ENCODE measurements at regions not wholly inside any gene's neighbourhood (a gene's known extent, or its start where the extent isn't known, plus 50 kb on each side); places are given as distances from the start of the nearest gene placed in this dataset.
"Not testable (repeated sequence)": the region's sequence is repeated elsewhere in the genome, so short reads cannot be mapped to it uniquely, and the experiment has no call there.

DNA sequence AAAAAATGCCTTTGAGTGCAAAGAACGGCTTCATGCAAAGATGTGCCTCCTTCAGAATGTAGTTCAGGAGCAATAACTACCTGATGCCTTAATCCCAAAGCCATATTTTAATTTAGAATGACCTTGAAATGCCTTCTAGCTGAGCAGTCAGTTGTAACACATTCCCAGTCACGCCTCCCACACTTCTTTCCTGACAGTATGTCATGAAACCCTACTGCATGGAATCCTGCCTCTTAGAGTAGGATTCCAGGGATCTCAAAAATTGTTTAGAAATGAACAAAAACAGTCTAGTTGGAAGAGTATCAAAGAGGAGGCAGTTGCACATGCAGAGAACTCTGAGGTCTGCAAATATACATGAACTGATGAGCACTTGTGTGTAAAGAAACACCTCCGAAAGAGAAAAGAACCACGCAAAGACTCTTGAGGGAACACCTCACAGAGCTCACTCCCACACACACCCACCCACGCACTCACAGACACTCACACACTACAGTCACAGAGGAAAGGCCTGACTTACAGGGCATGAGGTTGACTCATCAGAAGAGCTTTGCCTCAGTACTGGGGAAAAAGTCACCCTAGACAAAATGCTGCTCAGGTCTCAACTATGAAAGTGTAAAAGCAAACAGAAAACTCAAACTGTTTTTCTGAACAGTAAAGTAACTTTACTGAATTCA is 77.4 kb downstream of the GGTLC2 start:
- TF ChIP-seq, protein P1, sequence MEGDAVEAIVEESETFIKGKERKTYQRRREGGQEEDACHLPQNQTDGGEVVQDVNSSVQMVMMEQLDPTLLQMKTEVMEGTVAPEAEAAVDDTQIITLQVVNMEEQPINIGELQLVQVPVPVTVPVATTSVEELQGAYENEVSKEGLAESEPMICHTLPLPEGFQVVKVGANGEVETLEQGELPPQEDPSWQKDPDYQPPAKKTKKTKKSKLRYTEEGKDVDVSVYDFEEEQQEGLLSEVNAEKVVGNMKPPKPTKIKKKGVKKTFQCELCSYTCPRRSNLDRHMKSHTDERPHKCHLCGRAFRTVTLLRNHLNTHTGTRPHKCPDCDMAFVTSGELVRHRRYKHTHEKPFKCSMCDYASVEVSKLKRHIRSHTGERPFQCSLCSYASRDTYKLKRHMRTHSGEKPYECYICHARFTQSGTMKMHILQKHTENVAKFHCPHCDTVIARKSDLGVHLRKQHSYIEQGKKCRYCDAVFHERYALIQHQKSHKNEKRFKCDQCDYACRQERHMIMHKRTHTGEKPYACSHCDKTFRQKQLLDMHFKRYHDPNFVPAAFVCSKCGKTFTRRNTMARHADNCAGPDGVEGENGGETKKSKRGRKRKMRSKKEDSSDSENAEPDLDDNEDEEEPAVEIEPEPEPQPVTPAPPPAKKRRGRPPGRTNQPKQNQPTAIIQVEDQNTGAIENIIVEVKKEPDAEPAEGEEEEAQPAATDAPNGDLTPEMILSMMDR (IDR thresholded peaks at IDR 0.05), result no peak
- ChIA-PET CTCF (interaction anchor here (0.7 to 4.3 kb wide), 5 partner anchors 12 to 236 kb away, joined by 3 to 56 read pairs (median 6); no protein-coding TSS in a partner anchor), POLR2A (interaction anchor here (1.0 to 2.5 kb wide), 6 partner anchors 24 to 560 kb away, joined by 3 to 10 read pairs (median 4); no protein-coding TSS in a partner anchor)
- Mint-ChIP-seq H3K9me3 (no peaks in the 10 kb centered on the region), H3K36me3 (ENCODE audit: low read depth) (no peaks in the 10 kb centered on the region), H3K4me1 (peaks cover 55% of the 10 kb centered on the region), H3K4me3 (peak overlapping the region; percentile 68), H3K27me3 (no peaks in the 10 kb centered on the region), H3K27ac (peak overlapping the region; percentile 94)
- intact Hi-C loops (cut with micrococcal nuclease), result loop anchor here (2.0 to 10.0 kb wide), 3 partner anchors 35 to 687 kb away; no protein-coding TSS in a partner anchor
- ATAC-seq (ENCODE audit: low read depth) (peak; percentile 45), DNase-seq (no peak)

DNA sequence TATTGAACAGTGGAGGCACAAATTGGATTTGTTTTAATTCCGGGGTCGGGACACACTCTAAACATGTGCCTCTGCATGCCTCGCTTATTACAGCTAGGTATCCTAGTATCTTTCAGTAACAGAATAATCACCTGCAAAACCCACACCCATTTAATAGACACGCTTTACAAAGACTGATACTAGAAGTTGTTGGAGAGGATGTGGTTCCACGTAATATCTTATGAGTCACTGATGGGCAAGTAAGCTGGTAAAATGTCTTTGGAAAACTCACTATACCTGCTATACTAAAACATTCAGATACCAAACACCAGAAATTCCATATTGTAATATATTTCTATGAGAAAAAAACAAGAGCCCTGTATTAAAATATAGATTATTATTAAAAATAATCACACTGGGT is 84.0 kb downstream of the GGTLC2 start:
- intact Hi-C loops (cut with micrococcal nuclease), result loop anchor here (10.0 kb wide), 1 partner anchor 694 kb away; no protein-coding TSS in a partner anchor
- no peak for ATAC-seq (ENCODE audit: low read depth)
- Mint-ChIP-seq H3K27me3 (no peaks in the 10 kb centered on the region), H3K27ac (no peak overlapping the region), H3K9me3 (no peaks in the 10 kb centered on the region), H3K4me3 (no peak overlapping the region), H3K36me3 (ENCODE audit: low read depth) (no peaks in the 10 kb centered on the region), H3K4me1 (peaks cover 6% of the 10 kb centered on the region)
- DNase-seq, result no peak
- ChIA-PET POLR2A (no interaction called here), CTCF (no interaction called here)
- TF ChIP-seq, protein P1 (IDR thresholded peaks at IDR 0.05), result no peak

DNA sequence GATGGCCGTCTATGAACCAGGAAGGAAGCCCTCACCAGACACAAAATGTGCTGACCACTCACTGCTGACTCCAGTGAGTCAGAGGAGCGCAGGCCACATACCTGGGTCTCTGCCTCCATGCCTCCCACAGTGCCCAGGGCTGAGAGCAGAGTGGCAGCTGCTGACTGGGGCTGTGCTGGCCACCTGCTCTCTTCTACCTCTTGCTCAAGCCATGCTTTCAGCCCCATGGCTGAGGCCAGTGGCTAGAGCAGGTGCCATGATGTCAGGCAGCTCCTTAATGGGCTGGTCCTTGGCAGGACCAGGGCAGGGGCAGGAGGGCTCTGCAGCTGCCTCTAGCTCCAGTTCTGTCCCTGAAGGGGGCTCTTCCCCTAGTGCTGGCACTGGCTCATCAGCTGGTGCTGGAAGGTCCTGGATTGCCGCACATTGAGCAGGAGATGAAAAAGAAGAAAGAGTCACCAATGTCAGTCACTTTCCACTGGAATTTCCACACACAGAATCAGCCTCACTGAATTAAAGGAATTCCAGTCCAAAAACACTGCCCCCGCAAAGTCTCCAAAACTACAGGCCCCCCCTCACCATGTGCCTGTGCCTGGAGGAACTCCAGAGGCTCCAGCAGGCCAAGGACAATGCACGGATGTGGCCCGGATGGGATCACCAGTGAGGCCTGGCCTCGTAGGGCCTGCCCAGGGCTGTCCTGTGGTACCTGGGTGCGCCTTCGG is 86.4 kb downstream of the GGTLC2 start:
- CTCF ChIA-PET, result interaction anchor here (1.5 kb wide), 1 partner anchor 15 kb away, joined by 3 read pairs; no protein-coding TSS in a partner anchor
- Mint-ChIP-seq H3K9me3 (no peaks in the 10 kb centered on the region), H3K36me3 (ENCODE audit: low read depth) (no peaks in the 10 kb centered on the region), H3K4me1 (peaks cover 4% of the 10 kb centered on the region), H3K27ac (no peak overlapping the region), H3K27me3 (no peaks in the 10 kb centered on the region), H3K4me3 (no peak overlapping the region)
- POLR2A ChIA-PET, result no interaction called here
- TF ChIP-seq, protein P1 (IDR thresholded peaks at IDR 0.05), result no peak
- ATAC-seq (ENCODE audit: low read depth) (no peak), DNase-seq (no peak)
- intact Hi-C loops (cut with micrococcal nuclease), result no loop called here

DNA sequence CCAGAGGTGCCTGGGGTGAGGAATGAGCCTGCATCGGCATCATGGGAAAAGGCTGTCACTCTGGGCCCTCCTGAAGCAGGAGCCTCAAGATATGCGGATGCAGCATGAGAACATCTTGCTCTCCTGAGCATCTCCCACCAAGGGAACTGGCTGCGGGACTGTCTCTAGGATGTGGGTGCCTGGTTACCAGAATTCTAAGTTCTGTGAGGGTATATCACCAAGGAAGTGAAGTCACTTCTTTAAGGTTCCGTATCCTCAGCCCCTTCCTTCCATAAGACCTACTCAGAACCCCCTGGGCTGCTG is 86.9 kb downstream of the GGTLC2 start:
- DNase-seq (no peak), ATAC-seq (ENCODE audit: low read depth) (no peak)
- Mint-ChIP-seq H3K9me3 (no peaks in the 10 kb centered on the region), H3K27me3 (peaks cover 2% of the 10 kb centered on the region), H3K4me1 (peaks cover 2% of the 10 kb centered on the region), H3K4me3 (no peak overlapping the region), H3K36me3 (ENCODE audit: low read depth) (no peaks in the 10 kb centered on the region), H3K27ac (no peak overlapping the region)
- POLR2A ChIA-PET, result no interaction called here
- CTCF ChIA-PET, result no interaction called here
- intact Hi-C loops (cut with micrococcal nuclease), result no loop called here
- TF ChIP-seq, protein P1 (IDR thresholded peaks at IDR 0.05), result no peak

DNA sequence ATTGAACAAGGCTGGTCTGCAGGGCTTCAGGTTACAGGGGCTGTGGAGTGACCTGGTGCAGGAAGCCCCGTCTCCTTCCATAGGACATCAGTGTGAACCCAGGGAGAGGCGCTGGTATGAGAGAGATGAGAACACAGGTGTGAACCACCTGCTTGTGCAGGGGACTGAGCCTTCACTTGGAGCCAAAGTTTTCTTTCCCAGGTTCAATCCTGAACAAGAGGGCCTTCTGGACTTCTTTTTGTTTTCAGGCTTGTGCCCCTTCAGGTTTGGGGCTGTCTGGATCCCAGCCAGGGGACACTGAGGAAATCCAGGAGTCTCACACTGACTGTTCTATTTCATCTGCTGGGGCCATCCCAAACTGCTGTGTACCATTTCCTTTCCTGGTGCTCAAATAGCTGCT is 88.6 kb downstream of the GGTLC2 start:
- H3K36me3 Mint-ChIP-seq (ENCODE audit: low read depth); CTCF ChIA-PET; H3K27me3 Mint-ChIP-seq; ATAC-seq (ENCODE audit: low read depth); DNase-seq; H3K4me1 Mint-ChIP-seq; H3K4me3 Mint-ChIP-seq; H3K9me3 Mint-ChIP-seq; intact Hi-C loops (cut with micrococcal nuclease); POLR2A ChIA-PET; H3K27ac Mint-ChIP-seq: not testable (repeated sequence)

Data from activated B cell treated with CpG ODN at 0.5 μM for 24 hours (primary cell).